ENCODE measurements at regions not wholly inside any gene's neighbourhood (a gene's known extent, or its start where the extent isn't known, plus 50 kb on each side); places are given as distances from the start of the nearest gene placed in this dataset.

DNA sequence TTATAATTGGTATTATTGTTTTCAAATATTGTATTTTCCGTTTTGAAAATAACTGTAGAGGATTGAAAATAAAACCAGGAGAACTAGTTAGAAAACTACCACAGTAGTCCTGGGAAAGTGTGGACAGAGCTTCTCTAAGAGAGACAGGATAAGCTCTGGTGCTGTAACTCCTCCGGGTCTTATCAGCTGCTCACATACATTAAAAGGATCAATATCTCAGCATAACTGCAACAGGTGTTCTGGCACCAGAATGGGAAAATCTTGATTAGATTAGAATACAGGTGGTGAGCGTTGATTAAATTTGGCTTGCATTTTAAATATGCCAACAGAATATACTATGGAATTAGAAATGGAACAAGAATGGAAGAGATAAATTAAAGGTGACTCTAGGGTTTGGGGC, 1138.9 kb upstream of the ADGRB3 start:
- TF ChIP-seq, protein P1, sequence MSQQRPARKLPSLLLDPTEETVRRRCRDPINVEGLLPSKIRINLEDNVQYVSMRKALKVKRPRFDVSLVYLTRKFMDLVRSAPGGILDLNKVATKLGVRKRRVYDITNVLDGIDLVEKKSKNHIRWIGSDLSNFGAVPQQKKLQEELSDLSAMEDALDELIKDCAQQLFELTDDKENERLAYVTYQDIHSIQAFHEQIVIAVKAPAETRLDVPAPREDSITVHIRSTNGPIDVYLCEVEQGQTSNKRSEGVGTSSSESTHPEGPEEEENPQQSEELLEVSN (IDR thresholded peaks at IDR 0.05) = no peak
- TF ChIP-seq, protein P2, sequence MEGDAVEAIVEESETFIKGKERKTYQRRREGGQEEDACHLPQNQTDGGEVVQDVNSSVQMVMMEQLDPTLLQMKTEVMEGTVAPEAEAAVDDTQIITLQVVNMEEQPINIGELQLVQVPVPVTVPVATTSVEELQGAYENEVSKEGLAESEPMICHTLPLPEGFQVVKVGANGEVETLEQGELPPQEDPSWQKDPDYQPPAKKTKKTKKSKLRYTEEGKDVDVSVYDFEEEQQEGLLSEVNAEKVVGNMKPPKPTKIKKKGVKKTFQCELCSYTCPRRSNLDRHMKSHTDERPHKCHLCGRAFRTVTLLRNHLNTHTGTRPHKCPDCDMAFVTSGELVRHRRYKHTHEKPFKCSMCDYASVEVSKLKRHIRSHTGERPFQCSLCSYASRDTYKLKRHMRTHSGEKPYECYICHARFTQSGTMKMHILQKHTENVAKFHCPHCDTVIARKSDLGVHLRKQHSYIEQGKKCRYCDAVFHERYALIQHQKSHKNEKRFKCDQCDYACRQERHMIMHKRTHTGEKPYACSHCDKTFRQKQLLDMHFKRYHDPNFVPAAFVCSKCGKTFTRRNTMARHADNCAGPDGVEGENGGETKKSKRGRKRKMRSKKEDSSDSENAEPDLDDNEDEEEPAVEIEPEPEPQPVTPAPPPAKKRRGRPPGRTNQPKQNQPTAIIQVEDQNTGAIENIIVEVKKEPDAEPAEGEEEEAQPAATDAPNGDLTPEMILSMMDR (IDR thresholded peaks at IDR 0.05; ENCODE audit: control extremely low read depth in 1 of 3, insufficient read depth in 1 of 3, low read depth in 1 of 3, low read length in 3 of 3) = no peak
- no peak for TF ChIP-seq ZNF274 (IDR thresholded peaks at IDR 0.05; ENCODE audit: borderline replicate concordance, extremely low read depth, low read length)

All from H1 (cell line).